ENCODE measurements at regions not wholly inside any gene's neighbourhood (a gene's known extent, or its start where the extent isn't known, plus 50 kb on each side); places are given as distances from the start of the nearest gene placed in this dataset.

DNA sequence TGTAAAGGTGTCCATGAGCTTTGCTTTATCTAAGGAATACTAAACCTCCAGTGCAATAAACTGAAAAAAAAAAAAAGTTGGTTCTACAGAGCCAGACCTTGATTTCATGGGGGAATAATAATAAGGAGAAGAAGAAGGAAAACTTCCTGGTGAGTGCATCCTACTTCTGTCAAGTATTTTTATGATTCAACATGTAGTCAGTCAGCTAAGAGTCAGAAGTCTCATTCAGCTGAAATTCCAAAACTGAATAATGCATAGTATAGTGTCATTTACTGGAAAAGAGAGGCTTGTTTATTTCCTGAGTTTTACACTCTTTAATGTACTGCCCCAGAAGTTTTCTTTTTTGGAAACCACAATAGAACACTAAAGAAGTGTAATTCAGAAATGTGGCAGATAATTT is 77.8 kb upstream of the TACR1 start:
- TF ChIP-seq EP300 (IDR thresholded peaks at IDR 0.05) (no peak), POLR2AphosphoS5 (IDR thresholded peaks at IDR 0.05) (no peak)
- TF ChIP-seq, protein P1, sequence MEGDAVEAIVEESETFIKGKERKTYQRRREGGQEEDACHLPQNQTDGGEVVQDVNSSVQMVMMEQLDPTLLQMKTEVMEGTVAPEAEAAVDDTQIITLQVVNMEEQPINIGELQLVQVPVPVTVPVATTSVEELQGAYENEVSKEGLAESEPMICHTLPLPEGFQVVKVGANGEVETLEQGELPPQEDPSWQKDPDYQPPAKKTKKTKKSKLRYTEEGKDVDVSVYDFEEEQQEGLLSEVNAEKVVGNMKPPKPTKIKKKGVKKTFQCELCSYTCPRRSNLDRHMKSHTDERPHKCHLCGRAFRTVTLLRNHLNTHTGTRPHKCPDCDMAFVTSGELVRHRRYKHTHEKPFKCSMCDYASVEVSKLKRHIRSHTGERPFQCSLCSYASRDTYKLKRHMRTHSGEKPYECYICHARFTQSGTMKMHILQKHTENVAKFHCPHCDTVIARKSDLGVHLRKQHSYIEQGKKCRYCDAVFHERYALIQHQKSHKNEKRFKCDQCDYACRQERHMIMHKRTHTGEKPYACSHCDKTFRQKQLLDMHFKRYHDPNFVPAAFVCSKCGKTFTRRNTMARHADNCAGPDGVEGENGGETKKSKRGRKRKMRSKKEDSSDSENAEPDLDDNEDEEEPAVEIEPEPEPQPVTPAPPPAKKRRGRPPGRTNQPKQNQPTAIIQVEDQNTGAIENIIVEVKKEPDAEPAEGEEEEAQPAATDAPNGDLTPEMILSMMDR (IDR thresholded peaks at IDR 0.05) = no peak

Measured in upper lobe of left lung (tissue), 4 donors.